ENCODE measurements at regions not wholly inside any gene's neighbourhood (a gene's known extent, or its start where the extent isn't known, plus 50 kb on each side); places are given as distances from the start of the nearest gene placed in this dataset.

DNA sequence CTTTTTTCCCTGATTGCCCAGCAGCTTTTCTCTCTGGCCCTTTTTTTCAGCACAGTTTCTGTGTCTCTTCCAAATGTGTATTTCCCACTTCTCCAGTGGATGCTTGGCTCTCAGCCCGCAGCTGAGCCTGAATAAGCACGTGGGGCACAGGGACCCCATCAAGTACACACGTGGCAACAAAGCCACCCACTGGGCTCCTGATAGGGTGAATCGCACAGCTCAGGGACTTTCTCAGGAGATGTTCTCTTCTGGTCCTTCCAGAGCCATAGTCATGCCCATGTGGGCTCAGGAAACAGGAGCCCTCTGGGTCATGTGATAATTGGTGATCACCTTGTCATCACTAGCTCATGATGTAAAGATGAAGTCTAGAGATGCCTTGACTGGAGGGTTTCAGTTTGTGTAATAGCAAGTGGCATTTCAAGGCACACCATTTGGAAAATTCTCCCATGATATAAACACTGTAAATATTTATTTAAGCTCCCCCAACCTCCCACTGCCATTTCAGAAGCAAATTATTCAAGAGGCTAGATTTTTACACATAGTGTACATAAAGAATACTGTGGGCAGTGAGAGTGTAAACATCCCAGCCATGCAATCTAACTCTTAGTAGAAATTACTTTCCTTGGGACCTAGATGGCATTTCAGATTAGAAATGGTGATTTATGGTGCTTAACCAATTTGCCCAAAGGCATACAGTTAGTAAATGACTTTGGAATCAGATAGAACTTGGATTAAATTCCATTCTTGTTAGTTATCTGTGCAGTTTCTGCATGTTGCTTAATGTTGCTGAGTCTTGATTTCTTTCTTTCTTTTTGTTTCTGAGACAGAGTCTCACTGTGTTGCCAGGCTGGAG is 597.5 kb downstream of the SLC4A3 start:
- intact Hi-C loops (cut with DNase I), result no loop called here
- DNase-seq, result no peak
- H3K36me3 ChIP-seq, result no peaks in the 10 kb centered on the region
- H3K4me3 ChIP-seq, result no peak overlapping the region
- TF ChIP-seq, protein P1, sequence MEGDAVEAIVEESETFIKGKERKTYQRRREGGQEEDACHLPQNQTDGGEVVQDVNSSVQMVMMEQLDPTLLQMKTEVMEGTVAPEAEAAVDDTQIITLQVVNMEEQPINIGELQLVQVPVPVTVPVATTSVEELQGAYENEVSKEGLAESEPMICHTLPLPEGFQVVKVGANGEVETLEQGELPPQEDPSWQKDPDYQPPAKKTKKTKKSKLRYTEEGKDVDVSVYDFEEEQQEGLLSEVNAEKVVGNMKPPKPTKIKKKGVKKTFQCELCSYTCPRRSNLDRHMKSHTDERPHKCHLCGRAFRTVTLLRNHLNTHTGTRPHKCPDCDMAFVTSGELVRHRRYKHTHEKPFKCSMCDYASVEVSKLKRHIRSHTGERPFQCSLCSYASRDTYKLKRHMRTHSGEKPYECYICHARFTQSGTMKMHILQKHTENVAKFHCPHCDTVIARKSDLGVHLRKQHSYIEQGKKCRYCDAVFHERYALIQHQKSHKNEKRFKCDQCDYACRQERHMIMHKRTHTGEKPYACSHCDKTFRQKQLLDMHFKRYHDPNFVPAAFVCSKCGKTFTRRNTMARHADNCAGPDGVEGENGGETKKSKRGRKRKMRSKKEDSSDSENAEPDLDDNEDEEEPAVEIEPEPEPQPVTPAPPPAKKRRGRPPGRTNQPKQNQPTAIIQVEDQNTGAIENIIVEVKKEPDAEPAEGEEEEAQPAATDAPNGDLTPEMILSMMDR (IDR thresholded peaks at IDR 0.05), result no peak
- ATAC-seq, result no peak
- no peaks in the 10 kb centered on the region for H3K4me1 ChIP-seq
- 53 to 62% methylated on average over 4 of the region's 4 CpGs for WGBS, 2 donors
- H3K27me3 ChIP-seq, result peaks cover 0 to 3% (median 0%) of the 10 kb centered on the region in 7 donors
- no peak overlapping the region for H3K27ac ChIP-seq
- H3K9me3 ChIP-seq, result no peaks in the 10 kb centered on the region

GRCh38 chr2:220226076-220226475 is 598.6 kb downstream of the SLC4A3 start:
- Histone ChIP-seq H3K4me3 (no peak overlapping the region), H3K27ac (no peak overlapping the region), H3K9me3 (no peaks in the 10 kb centered on the region), H3K4me1 (no peaks in the 10 kb centered on the region), H3K36me3 (no peaks in the 10 kb centered on the region), H3K27me3 (peaks cover 0 to 3% (median 0%) of the 10 kb centered on the region in 7 donors)
- DNase-seq (no peak), ATAC-seq (no peak)
- WGBS, 2 donors, result 81% methylated on average over 2 of the region's 2 CpGs
- TF ChIP-seq, protein P1 (IDR thresholded peaks at IDR 0.05), result no peak
- intact Hi-C loops (cut with DNase I), result no loop called here

DNA sequence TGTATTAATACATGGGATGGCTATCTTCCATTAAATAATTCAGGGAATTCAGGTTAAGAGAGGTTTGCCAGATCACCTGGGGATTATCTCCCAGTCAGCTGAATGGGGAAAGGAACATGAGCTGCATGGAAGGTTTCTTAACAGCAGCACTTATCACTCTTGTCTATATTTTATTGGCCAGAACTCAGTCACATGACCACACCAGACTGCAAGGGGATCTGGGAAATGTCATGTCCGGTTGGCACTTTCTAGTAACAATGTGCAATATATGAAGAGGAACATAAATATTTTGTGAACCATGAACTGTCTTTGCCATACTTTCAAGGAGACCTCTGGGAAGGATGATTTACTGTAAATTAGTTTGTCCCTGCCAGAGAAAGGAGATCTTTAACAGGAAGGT is 599.1 kb downstream of the SLC4A3 start:
- H3K27ac ChIP-seq, result no peak overlapping the region
- intact Hi-C loops (cut with DNase I), result no loop called here
- H3K27me3 ChIP-seq, result peaks cover 0 to 3% (median 0%) of the 10 kb centered on the region in 7 donors
- TF ChIP-seq, protein P1 (IDR thresholded peaks at IDR 0.05), result no peak
- 92 to 97% methylated on average over 1 of the region's 1 CpG for WGBS, 2 donors
- no peak overlapping the region for H3K4me3 ChIP-seq
- no peaks in the 10 kb centered on the region for H3K9me3 ChIP-seq
- no peaks in the 10 kb centered on the region for H3K36me3 ChIP-seq
- DNase-seq, result no peak
- no peak for ATAC-seq
- no peaks in the 10 kb centered on the region for H3K4me1 ChIP-seq

DNA sequence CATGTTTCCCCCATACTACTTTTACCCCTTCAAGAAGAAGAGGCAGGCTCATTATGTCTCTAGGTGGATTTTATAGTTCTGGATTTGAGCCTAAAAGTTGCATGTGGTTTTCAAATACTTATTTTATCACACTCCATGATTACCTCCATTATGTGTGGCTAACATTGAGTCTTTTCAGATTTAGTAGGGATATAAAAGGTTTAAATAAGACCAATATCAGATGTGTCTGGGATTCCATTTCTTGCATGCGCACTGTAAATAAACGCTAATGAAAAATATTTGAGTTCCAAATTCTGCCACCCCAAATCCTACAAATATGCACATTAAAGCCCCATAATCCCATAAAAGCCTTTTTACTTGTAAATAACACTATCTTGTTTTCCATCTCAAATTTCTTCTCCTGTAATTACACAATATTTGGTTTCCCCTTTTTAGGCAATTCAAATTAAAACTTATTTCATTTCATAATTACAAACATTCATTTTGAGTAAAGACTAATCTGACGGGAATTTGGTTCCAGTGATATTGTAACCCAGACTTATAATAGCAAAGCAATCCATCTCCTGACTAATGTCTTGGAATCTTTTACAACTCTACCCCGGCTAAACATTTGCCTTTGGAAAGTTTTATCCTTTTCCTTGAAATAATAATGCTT is 600.0 kb downstream of the SLC4A3 start:
- Histone ChIP-seq H3K27ac (no peak overlapping the region), H3K27me3 (peaks cover 0 to 3% (median 0%) of the 10 kb centered on the region in 7 donors), H3K36me3 (no peaks in the 10 kb centered on the region), H3K4me1 (no peaks in the 10 kb centered on the region), H3K4me3 (no peak overlapping the region), H3K9me3 (no peaks in the 10 kb centered on the region)
- TF ChIP-seq, protein P1 (IDR thresholded peaks at IDR 0.05), result no peak
- DNase-seq, result no peak
- intact Hi-C loops (cut with DNase I), result no loop called here
- 69% methylated on average over 4 of the region's 4 CpGs for WGBS, 2 donors
- no peak for ATAC-seq

Measured in heart right ventricle (tissue), 16 donors.